ENCODE measurements at regions not wholly inside any gene's neighbourhood (a gene's known extent, or its start where the extent isn't known, plus 50 kb on each side); places are given as distances from the start of the nearest gene placed in this dataset.

DNA sequence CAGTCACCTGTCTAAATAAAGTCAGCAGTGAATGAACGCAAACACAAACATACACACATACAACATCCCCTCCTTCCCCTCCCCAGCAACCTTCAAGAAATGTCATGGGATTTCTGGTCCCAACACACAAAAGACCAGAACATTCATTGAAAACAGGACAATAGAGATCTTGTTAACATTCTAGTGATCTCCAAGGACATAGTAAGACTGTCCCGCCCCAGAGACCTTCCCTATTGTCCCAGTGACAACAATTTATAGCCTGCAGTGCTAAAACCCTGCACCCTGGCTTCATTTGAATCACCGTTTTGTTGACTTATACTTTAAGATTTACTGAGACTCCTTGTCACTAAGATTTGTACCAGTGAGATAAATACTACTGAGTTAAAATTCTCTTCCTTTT is 143.9 kb upstream of the NOX3 start:
- no peak for TF ChIP-seq CTCF (IDR thresholded peaks at IDR 0.05)
- TF ChIP-seq POLR2A (IDR thresholded peaks at IDR 0.05): no peak
